ENCODE measurements at regions not wholly inside any gene's neighbourhood (a gene's known extent, or its start where the extent isn't known, plus 50 kb on each side); places are given as distances from the start of the nearest gene placed in this dataset.

DNA sequence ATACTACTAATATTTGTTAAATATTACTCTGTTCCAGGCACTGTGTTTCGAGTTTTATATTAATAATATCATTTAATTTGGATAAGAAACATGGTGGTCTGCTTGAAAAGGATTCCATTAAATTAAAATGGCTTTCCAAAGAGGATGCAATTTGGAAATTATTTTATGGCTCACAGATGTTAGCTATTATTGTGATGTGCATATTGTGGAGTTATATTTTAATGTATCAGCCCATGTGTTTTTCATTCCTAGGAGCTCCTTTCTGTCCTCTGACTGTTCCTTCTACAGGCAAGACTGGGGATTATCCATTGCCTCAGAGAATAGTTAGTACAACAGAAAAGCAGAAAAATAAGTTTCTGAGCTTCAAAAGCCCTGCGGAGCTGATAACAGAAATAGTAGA is 376.7 kb upstream of the PDZRN3 start:
- TF ChIP-seq, protein P1, sequence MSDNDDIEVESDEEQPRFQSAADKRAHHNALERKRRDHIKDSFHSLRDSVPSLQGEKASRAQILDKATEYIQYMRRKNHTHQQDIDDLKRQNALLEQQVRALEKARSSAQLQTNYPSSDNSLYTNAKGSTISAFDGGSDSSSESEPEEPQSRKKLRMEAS (IDR thresholded peaks at IDR 0.05; ENCODE audit: low read depth, low read length), result no peak
- TF ChIP-seq, protein P2, sequence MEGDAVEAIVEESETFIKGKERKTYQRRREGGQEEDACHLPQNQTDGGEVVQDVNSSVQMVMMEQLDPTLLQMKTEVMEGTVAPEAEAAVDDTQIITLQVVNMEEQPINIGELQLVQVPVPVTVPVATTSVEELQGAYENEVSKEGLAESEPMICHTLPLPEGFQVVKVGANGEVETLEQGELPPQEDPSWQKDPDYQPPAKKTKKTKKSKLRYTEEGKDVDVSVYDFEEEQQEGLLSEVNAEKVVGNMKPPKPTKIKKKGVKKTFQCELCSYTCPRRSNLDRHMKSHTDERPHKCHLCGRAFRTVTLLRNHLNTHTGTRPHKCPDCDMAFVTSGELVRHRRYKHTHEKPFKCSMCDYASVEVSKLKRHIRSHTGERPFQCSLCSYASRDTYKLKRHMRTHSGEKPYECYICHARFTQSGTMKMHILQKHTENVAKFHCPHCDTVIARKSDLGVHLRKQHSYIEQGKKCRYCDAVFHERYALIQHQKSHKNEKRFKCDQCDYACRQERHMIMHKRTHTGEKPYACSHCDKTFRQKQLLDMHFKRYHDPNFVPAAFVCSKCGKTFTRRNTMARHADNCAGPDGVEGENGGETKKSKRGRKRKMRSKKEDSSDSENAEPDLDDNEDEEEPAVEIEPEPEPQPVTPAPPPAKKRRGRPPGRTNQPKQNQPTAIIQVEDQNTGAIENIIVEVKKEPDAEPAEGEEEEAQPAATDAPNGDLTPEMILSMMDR (IDR thresholded peaks at IDR 0.05 in 2 of 3, conservative IDR thresholded peaks at IDR 0.05 in 1 of 3; ENCODE audit: control insufficient read depth in 2 of 3, extremely low read depth in 1 of 3, insufficient read depth in 1 of 3, low read depth in 3 of 3, low read length in 3 of 3), result no peak
- no peak for TF ChIP-seq TAF1 (IDR thresholded peaks at IDR 0.05; ENCODE audit: borderline replicate concordance, low read depth, low read length)
- TF ChIP-seq EP300 (IDR thresholded peaks at IDR 0.05; ENCODE audit: borderline replicate concordance in 1 of 2, control insufficient read depth in 1 of 2, low read depth in 2 of 2, low read length in 2 of 2), result no peak
- TF ChIP-seq SP1 (IDR thresholded peaks at IDR 0.05; ENCODE audit: low read depth, low read length), result no peak
- TF ChIP-seq ESRRA (IDR thresholded peaks at IDR 0.05; ENCODE audit: low read length), result no peak
- no peak for TF ChIP-seq MXI1 (IDR thresholded peaks at IDR 0.05; ENCODE audit: low read depth, low read length)
- TF ChIP-seq, protein P3, sequence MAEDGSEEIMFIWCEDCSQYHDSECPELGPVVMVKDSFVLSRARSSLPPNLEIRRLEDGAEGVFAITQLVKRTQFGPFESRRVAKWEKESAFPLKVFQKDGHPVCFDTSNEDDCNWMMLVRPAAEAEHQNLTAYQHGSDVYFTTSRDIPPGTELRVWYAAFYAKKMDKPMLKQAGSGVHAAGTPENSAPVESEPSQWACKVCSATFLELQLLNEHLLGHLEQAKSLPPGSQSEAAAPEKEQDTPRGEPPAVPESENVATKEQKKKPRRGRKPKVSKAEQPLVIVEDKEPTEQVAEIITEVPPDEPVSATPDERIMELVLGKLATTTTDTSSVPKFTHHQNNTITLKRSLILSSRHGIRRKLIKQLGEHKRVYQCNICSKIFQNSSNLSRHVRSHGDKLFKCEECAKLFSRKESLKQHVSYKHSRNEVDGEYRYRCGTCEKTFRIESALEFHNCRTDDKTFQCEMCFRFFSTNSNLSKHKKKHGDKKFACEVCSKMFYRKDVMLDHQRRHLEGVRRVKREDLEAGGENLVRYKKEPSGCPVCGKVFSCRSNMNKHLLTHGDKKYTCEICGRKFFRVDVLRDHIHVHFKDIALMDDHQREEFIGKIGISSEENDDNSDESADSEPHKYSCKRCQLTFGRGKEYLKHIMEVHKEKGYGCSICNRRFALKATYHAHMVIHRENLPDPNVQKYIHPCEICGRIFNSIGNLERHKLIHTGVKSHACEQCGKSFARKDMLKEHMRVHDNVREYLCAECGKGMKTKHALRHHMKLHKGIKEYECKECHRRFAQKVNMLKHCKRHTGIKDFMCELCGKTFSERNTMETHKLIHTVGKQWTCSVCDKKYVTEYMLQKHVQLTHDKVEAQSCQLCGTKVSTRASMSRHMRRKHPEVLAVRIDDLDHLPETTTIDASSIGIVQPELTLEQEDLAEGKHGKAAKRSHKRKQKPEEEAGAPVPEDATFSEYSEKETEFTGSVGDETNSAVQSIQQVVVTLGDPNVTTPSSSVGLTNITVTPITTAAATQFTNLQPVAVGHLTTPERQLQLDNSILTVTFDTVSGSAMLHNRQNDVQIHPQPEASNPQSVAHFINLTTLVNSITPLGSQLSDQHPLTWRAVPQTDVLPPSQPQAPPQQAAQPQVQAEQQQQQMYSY (CRISPR knock-in tag; IDR thresholded peaks at IDR 0.05), result no peak
- TF ChIP-seq HDAC2 (IDR thresholded peaks at IDR 0.05), result no peak
- TF ChIP-seq YY1 (IDR thresholded peaks at IDR 0.05; ENCODE audit: low read depth, low read length), result no peak
- no peak for TF ChIP-seq NFYB (IDR thresholded peaks at IDR 0.05; ENCODE audit: insufficient read depth, low read depth, low read length)

Measured in GM12878 (cell line).